ENCODE measurements at regions not wholly inside any gene's neighbourhood (a gene's known extent, or its start where the extent isn't known, plus 50 kb on each side); places are given as distances from the start of the nearest gene placed in this dataset.

DNA sequence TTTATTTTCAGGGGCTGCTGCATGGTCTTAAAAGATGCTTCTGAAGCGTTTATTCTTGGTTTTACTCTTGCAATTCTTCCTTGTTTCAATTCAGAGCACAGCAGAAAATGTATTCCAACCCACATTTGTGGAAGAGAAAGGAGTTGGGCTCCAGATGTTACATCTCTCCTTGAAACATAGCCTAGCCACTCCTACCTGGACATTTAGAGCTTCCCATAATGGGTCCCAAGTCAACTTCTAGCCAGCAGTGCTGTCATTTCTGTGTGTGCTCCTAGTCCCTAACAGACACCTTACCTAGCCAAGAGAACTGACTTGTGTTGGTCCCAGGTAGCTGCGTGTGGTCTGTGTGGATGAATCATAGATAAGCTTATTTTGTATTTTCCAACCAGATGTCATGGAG lies 61.2 kb upstream of the ANKRD55 start:
- TF ChIP-seq, protein P1, sequence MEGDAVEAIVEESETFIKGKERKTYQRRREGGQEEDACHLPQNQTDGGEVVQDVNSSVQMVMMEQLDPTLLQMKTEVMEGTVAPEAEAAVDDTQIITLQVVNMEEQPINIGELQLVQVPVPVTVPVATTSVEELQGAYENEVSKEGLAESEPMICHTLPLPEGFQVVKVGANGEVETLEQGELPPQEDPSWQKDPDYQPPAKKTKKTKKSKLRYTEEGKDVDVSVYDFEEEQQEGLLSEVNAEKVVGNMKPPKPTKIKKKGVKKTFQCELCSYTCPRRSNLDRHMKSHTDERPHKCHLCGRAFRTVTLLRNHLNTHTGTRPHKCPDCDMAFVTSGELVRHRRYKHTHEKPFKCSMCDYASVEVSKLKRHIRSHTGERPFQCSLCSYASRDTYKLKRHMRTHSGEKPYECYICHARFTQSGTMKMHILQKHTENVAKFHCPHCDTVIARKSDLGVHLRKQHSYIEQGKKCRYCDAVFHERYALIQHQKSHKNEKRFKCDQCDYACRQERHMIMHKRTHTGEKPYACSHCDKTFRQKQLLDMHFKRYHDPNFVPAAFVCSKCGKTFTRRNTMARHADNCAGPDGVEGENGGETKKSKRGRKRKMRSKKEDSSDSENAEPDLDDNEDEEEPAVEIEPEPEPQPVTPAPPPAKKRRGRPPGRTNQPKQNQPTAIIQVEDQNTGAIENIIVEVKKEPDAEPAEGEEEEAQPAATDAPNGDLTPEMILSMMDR (IDR thresholded peaks at IDR 0.05; ENCODE audit: poor library complexity) = no peak
- TF ChIP-seq EZH2 (IDR thresholded peaks at IDR 0.05; ENCODE audit: borderline replicate concordance) (no peak), EZH2phosphoT487 (IDR thresholded peaks at IDR 0.05; ENCODE audit: low read depth, severe bottlenecking, unreplicated experiment) (no peak)
